ENCODE measurements at regions not wholly inside any gene's neighbourhood (a gene's known extent, or its start where the extent isn't known, plus 50 kb on each side); places are given as distances from the start of the nearest gene placed in this dataset.

- TF ChIP-seq, protein P1, sequence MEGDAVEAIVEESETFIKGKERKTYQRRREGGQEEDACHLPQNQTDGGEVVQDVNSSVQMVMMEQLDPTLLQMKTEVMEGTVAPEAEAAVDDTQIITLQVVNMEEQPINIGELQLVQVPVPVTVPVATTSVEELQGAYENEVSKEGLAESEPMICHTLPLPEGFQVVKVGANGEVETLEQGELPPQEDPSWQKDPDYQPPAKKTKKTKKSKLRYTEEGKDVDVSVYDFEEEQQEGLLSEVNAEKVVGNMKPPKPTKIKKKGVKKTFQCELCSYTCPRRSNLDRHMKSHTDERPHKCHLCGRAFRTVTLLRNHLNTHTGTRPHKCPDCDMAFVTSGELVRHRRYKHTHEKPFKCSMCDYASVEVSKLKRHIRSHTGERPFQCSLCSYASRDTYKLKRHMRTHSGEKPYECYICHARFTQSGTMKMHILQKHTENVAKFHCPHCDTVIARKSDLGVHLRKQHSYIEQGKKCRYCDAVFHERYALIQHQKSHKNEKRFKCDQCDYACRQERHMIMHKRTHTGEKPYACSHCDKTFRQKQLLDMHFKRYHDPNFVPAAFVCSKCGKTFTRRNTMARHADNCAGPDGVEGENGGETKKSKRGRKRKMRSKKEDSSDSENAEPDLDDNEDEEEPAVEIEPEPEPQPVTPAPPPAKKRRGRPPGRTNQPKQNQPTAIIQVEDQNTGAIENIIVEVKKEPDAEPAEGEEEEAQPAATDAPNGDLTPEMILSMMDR (conservative IDR thresholded peaks at IDR 0.05 in 1 of 2, IDR thresholded peaks at IDR 0.05 in 1 of 2; ENCODE audit: low read depth in 1 of 2, low read length in 2 of 2), result no peak
- no peak for TF ChIP-seq EZH2 (IDR thresholded peaks at IDR 0.05; ENCODE audit: low read length, missing control alignments)
Measured at GRCh38 chr7:25347360-25348066, 119.2 kb upstream of the NPVF start.
